ENCODE measurements at regions not wholly inside any gene's neighbourhood (a gene's known extent, or its start where the extent isn't known, plus 50 kb on each side); places are given as distances from the start of the nearest gene placed in this dataset.

DNA sequence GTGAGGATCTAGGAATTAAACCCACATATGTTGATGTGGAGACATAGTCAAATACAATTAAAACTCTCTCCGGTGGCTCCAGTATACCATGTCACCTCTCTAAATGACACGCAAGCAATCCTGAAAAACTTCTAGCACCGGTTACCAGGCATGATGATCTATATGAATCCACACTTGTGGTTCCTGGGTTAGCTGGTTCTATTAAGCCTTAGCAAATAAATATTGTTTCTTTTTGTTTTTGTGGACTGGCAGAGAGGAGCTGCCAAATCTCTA is 104.8 kb downstream of the SEC61B start:
- H3K27me3 ChIP-seq: peaks cover 0 to 13% of the 10 kb centered on the region in 2 donors
- no peaks in the 10 kb centered on the region for H3K9me3 ChIP-seq
- ATAC-seq (no peak), DNase-seq (no peak)
- intact Hi-C loops (cut with DNase I): no loop called here
- H3K36me3 ChIP-seq: no peaks in the 10 kb centered on the region
- no peak overlapping the region for H3K27ac ChIP-seq
- no peaks in the 10 kb centered on the region for H3K4me1 ChIP-seq
- TF ChIP-seq, protein P1, sequence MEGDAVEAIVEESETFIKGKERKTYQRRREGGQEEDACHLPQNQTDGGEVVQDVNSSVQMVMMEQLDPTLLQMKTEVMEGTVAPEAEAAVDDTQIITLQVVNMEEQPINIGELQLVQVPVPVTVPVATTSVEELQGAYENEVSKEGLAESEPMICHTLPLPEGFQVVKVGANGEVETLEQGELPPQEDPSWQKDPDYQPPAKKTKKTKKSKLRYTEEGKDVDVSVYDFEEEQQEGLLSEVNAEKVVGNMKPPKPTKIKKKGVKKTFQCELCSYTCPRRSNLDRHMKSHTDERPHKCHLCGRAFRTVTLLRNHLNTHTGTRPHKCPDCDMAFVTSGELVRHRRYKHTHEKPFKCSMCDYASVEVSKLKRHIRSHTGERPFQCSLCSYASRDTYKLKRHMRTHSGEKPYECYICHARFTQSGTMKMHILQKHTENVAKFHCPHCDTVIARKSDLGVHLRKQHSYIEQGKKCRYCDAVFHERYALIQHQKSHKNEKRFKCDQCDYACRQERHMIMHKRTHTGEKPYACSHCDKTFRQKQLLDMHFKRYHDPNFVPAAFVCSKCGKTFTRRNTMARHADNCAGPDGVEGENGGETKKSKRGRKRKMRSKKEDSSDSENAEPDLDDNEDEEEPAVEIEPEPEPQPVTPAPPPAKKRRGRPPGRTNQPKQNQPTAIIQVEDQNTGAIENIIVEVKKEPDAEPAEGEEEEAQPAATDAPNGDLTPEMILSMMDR (IDR thresholded peaks at IDR 0.05): no peak
- H3K4me3 ChIP-seq: no peak overlapping the region

DNA sequence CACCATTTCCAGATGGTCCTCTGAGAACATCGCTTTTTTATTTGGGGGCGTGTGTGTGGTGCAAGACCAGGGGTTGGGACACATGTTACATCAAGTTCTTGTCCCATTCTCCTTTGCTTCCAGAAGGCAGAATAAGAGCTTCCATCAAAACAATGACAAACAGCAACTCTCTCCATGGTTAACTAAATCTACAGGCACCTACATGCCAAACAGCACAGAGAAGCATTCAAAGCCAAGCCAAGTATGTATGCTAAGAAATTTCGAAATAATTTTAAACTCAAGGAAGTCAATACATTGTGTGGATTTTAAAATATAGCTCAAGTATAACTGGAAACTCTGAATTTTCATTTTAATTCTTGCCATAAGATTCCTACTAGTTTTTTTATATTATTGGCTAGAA is 105.6 kb downstream of the SEC61B start:
- TF ChIP-seq, protein P1 (IDR thresholded peaks at IDR 0.05): no peak
- Histone ChIP-seq H3K4me1 (no peaks in the 10 kb centered on the region), H3K4me3 (no peak overlapping the region), H3K9me3 (no peaks in the 10 kb centered on the region), H3K27me3 (peaks cover 0 to 7% of the 10 kb centered on the region in 2 donors), H3K27ac (no peak overlapping the region), H3K36me3 (no peaks in the 10 kb centered on the region)
- no peak for ATAC-seq
- no peak for DNase-seq
- intact Hi-C loops (cut with DNase I): no loop called here

DNA sequence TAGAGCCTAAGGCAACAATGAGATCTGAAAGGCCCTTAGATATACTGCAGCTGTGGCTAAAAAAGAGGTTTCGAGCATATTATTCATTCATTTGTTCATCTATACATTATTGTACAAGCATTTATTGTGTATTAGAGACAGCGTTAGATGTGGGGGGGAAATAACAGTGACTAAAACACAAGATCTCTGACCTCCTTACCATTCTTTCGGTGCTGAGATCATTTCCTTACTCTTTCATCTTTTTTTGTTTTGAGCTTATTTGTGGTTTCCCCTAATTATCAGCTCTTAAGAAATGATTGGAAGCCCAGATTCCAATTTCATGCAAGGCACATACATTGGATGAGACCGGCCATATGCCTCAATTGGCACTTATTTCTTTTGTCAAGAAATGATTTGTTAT is 113.2 kb downstream of the SEC61B start:
- H3K4me1 ChIP-seq: no peaks in the 10 kb centered on the region
- ATAC-seq (no peak), DNase-seq (no peak)
- H3K27ac ChIP-seq: no peak overlapping the region
- H3K9me3 ChIP-seq: no peaks in the 10 kb centered on the region
- H3K36me3 ChIP-seq: no peaks in the 10 kb centered on the region
- intact Hi-C loops (cut with DNase I): no loop called here
- H3K27me3 ChIP-seq: no peaks in the 10 kb centered on the region
- TF ChIP-seq, protein P1 (IDR thresholded peaks at IDR 0.05): no peak
- no peak overlapping the region for H3K4me3 ChIP-seq

DNA sequence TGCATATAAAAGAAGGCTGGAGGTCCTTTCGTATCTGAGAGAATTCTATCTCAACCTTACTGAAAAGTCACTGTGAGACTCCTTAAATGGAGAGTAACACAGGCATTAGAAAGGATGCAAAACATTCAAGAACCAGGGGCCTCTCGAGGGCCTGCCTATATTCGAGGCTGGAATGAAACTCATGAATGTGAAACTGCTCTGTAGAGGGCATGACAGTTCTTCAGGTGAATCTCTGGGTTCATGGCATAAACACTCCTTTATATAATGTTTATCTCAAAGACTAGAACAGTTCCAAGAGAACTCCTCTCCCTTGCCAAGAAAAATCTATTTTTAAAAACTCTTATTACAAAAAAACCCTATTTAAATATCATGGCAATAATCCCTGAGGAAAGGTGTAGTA is 113.9 kb downstream of the SEC61B start:
- Histone ChIP-seq H3K4me3 (no peak overlapping the region), H3K4me1 (no peaks in the 10 kb centered on the region), H3K27ac (no peak overlapping the region), H3K36me3 (no peaks in the 10 kb centered on the region), H3K27me3 (no peaks in the 10 kb centered on the region), H3K9me3 (no peaks in the 10 kb centered on the region)
- DNase-seq (no peak), ATAC-seq (no peak)
- TF ChIP-seq, protein P1 (IDR thresholded peaks at IDR 0.05): no peak
- intact Hi-C loops (cut with DNase I): no loop called here

DNA sequence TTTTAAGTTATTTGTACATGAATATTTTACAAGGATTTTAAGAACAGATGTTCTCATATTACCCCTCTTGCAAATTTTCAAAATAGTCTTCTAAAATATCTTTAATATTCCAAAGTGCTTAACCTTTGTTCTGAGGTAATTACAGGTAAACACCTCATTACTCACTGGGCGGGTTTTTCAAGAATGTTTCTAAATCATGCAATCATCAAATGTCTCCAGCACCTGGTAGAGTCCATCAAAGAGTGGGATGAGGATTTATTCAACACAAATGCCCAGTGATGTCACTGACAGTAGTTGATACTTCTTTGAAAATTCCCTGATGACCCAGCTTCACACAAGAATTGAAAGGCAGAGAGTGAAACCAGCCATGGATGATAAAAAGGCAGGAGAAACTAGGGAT is 114.4 kb downstream of the SEC61B start:
- Histone ChIP-seq H3K27me3 (no peaks in the 10 kb centered on the region), H3K4me3 (no peak overlapping the region), H3K9me3 (no peaks in the 10 kb centered on the region), H3K4me1 (no peaks in the 10 kb centered on the region), H3K27ac (no peak overlapping the region), H3K36me3 (no peaks in the 10 kb centered on the region)
- TF ChIP-seq, protein P1 (IDR thresholded peaks at IDR 0.05): no peak
- ATAC-seq: no peak
- intact Hi-C loops (cut with DNase I): no loop called here
- no peak for DNase-seq

Measured in left lung (tissue), 4 donors.